ENCODE measurements at regions not wholly inside any gene's neighbourhood (a gene's known extent, or its start where the extent isn't known, plus 50 kb on each side); places are given as distances from the start of the nearest gene placed in this dataset.

DNA sequence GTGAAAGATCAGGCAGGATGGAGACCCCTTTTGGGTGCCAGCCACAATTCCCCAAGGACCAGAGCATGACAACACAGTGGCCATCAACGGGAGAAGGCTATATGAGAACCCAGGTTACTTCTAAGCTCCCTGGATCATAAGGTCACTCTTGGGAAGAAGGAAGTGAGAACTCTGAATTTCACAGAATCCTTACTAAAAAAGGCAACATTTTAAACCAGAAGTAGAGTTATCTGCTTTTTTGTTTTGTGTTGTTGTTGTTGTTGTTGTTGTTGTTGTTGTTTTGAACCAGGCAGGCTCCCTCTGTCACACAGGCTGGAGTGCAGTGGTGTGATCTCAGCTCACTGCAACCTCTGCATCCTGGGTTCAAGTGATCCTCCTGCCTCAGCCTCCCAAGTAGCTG lies 107.4 kb upstream of the TNFAIP3 start:
- no peak overlapping the region for H2BK15ac ChIP-seq (ENCODE audit: low read depth, low read length)
- no peaks in the 10 kb centered on the region for H3K4me1 ChIP-seq (ENCODE audit: insufficient read depth, low read length)
- no peak overlapping the region for H2BK12ac ChIP-seq (ENCODE audit: insufficient read length, low read depth, low read length)
- no peaks in the 10 kb centered on the region for H3K79me2 ChIP-seq (ENCODE audit: insufficient read depth, low read length)
- H2BK120ac ChIP-seq (ENCODE audit: low read depth, low read length, poor library complexity, severe bottlenecking): no peak overlapping the region
- H3K9me3 ChIP-seq (ENCODE audit: control insufficient read depth, low read depth, low read length): no peaks in the 10 kb centered on the region
- WGBS (ENCODE audit: extremely low coverage, insufficient read length, low lambda C conversion rate): no CpG with 5 or more reads among the region's 1 CpG
- no peaks in the 10 kb centered on the region for H3K79me1 ChIP-seq (ENCODE audit: insufficient read depth, low read depth, low read length, poor library complexity, severe bottlenecking)
- H2AK5ac ChIP-seq (ENCODE audit: insufficient read length, low read length): no peak overlapping the region
- no peak overlapping the region for H3K9ac ChIP-seq (ENCODE audit: extremely low read depth, insufficient read length, low read length)
- H4K20me1 ChIP-seq (ENCODE audit: control insufficient read depth, insufficient read depth, insufficient read length): no peaks in the 10 kb centered on the region
- H4K5ac ChIP-seq (ENCODE audit: insufficient read length, low read depth, low read length): no peak overlapping the region
- Mint-ChIP-seq H3K4me3 (no peak overlapping the region), H3K27ac (no peak overlapping the region), H3K27me3 (ENCODE audit: low read depth) (no peaks in the 10 kb centered on the region), H3K36me3 (ENCODE audit: insufficient read depth in 1 of 3, low read depth in 3 of 3) (no peaks in the 10 kb centered on the region; a peak in 1 of 7 replicates), H3K9me3 (no peaks in the 10 kb centered on the region), H3K4me1 (no peaks in the 10 kb centered on the region)
- no peaks in the 10 kb centered on the region for H3K27me3 ChIP-seq (ENCODE audit: insufficient read depth, low read length)
- H2BK20ac ChIP-seq (ENCODE audit: low read depth, low read length, poor library complexity, severe bottlenecking): no peak overlapping the region
- no peak overlapping the region for H3K14ac ChIP-seq (ENCODE audit: insufficient read depth, low read length)
- H3K23ac ChIP-seq (ENCODE audit: insufficient read length, low read depth, low read length): no peak overlapping the region
- H2AFZ ChIP-seq (ENCODE audit: low read length): no peak overlapping the region
- no peak for DNase-seq
- no peak overlapping the region for H3K27ac ChIP-seq (ENCODE audit: insufficient read length, low read depth, low read length)
- H4K8ac ChIP-seq (replicated peaks; ENCODE audit: insufficient read length, low read depth, low read length): no peak overlapping the region
- H3K4me2 ChIP-seq (ENCODE audit: insufficient read depth, insufficient read length, low read length): no peak overlapping the region
- no peak overlapping the region for H3K4ac ChIP-seq (ENCODE audit: low read depth, low read length)
- no peak overlapping the region for H3T11ph ChIP-seq (ENCODE audit: low read length)
- H4K91ac ChIP-seq (ENCODE audit: insufficient read length, low read depth, low read length): no peak overlapping the region
- no peak overlapping the region for H2BK5ac ChIP-seq (ENCODE audit: insufficient read length, low read length)
- TF ChIP-seq, protein P1, sequence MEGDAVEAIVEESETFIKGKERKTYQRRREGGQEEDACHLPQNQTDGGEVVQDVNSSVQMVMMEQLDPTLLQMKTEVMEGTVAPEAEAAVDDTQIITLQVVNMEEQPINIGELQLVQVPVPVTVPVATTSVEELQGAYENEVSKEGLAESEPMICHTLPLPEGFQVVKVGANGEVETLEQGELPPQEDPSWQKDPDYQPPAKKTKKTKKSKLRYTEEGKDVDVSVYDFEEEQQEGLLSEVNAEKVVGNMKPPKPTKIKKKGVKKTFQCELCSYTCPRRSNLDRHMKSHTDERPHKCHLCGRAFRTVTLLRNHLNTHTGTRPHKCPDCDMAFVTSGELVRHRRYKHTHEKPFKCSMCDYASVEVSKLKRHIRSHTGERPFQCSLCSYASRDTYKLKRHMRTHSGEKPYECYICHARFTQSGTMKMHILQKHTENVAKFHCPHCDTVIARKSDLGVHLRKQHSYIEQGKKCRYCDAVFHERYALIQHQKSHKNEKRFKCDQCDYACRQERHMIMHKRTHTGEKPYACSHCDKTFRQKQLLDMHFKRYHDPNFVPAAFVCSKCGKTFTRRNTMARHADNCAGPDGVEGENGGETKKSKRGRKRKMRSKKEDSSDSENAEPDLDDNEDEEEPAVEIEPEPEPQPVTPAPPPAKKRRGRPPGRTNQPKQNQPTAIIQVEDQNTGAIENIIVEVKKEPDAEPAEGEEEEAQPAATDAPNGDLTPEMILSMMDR (conservative IDR thresholded peaks at IDR 0.05): no peak
- H3K56ac ChIP-seq (ENCODE audit: insufficient read length, low read depth, low read length): no peak overlapping the region
- H3K18ac ChIP-seq (ENCODE audit: insufficient read length, low read depth, low read length): no peak overlapping the region
- no peaks in the 10 kb centered on the region for H3K23me2 ChIP-seq (ENCODE audit: insufficient read length, low read depth, low read length, poor library complexity, severe bottlenecking)

Measured in H9 (cell line).